ENCODE measurements at regions not wholly inside any gene's neighbourhood (a gene's known extent, or its start where the extent isn't known, plus 50 kb on each side); places are given as distances from the start of the nearest gene placed in this dataset.

DNA sequence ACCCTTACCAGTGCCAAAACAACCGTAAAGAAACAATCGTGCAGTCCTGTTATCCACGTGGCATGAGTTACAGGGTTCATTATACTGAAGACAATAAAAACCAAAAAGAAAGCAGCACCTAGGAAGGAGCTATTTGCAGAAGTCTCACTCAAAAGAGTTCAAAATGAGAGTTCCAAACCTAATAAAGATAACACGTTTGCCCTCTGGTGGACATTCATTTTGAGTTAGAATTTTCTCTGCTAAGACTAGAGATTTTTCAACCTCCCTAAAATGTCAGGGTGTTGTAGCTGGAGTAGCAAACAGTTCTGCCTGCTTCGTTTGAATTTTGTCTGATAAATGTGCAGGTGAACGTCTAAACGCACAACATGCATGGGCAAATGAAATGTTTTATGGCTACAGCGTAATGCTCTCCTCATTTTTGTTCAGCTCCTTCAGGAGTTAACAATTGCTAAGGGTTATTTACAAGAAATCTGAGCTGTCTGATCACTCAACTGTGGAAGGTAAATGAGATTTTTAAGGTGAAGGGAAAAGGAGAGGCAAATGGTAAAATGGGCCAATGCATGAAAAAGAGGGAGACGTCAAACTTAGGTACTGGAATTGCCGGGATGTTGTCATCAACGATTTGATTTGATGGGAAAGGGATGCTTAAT, 1067.9 kb upstream of the EEF2KMT start:
- no peak overlapping the region for H4K91ac ChIP-seq (ENCODE audit: low read depth, low read length)
- no peak overlapping the region for H4K8ac ChIP-seq (ENCODE audit: low read depth, low read length)
- no peaks in the 10 kb centered on the region for H3K79me1 ChIP-seq (ENCODE audit: low read length)
- H3K4me3 ChIP-seq (ENCODE audit: low read depth, low read length), result no peak overlapping the region
- no peaks in the 10 kb centered on the region for H3K4me1 ChIP-seq (ENCODE audit: control insufficient read depth in 1 of 2, insufficient read depth in 2 of 2, low read length in 2 of 2)
- no peak for DNase-seq
- H2BK5ac ChIP-seq (ENCODE audit: low read depth, low read length, poor library complexity), result no peak overlapping the region
- no peak overlapping the region for H3K23ac ChIP-seq (ENCODE audit: low read length)
- no peak overlapping the region for H3K27ac ChIP-seq (ENCODE audit: low read depth, low read length)
- peaks cover under 1% of the 10 kb centered on the region for H3K9me3 ChIP-seq (ENCODE audit: insufficient read depth, low read depth, low read length)
- no peak overlapping the region for H2AK5ac ChIP-seq (ENCODE audit: low read length)
- H3K9ac ChIP-seq (ENCODE audit: low read length), result no peak overlapping the region
- H3K14ac ChIP-seq (ENCODE audit: low read length), result no peak overlapping the region
- no peak overlapping the region for H2BK120ac ChIP-seq (ENCODE audit: insufficient read depth, low read length, poor library complexity)
- no peaks in the 10 kb centered on the region for H3K27me3 ChIP-seq (ENCODE audit: insufficient read depth, low read length)
- H3K36me3 ChIP-seq (ENCODE audit: control insufficient read depth in 1 of 2, insufficient read depth in 2 of 2, low read length in 2 of 2), result no peaks in the 10 kb centered on the region
- no peak overlapping the region for H3K18ac ChIP-seq (ENCODE audit: low read length)
- H2AFZ ChIP-seq (ENCODE audit: insufficient read depth, low read length, poor library complexity), result no peak overlapping the region
- H3K79me2 ChIP-seq (ENCODE audit: control insufficient read depth, insufficient read depth, low read length, poor library complexity), result no peaks in the 10 kb centered on the region
- H2BK12ac ChIP-seq (ENCODE audit: low read length), result no peak overlapping the region
- no CpG with 5 or more reads among the region's 11 CpGs for WGBS (ENCODE audit: extremely low coverage, insufficient coverage, insufficient read length)
- no peak overlapping the region for H3K4ac ChIP-seq (ENCODE audit: low read depth, low read length)
- no peak overlapping the region for H4K12ac ChIP-seq (ENCODE audit: low read depth, low read length)
- H3K4me2 ChIP-seq (ENCODE audit: low read length), result no peak overlapping the region

GRCh38 chr16:6160871-6161270, 1063.3 kb upstream of the EEF2KMT start:
- no peak overlapping the region for H4K12ac ChIP-seq (ENCODE audit: low read depth, low read length)
- no peak overlapping the region for H3K4ac ChIP-seq (ENCODE audit: low read depth, low read length)
- no peak overlapping the region for H3K9ac ChIP-seq (ENCODE audit: low read length)
- no peak overlapping the region for H2BK120ac ChIP-seq (ENCODE audit: insufficient read depth, low read length, poor library complexity)
- peaks cover 2% of the 10 kb centered on the region for H3K9me3 ChIP-seq (ENCODE audit: insufficient read depth, low read depth, low read length)
- H4K91ac ChIP-seq (ENCODE audit: low read depth, low read length), result no peak overlapping the region
- H3K4me1 ChIP-seq (ENCODE audit: control insufficient read depth in 1 of 2, insufficient read depth in 2 of 2, low read length in 2 of 2), result no peaks in the 10 kb centered on the region
- no CpG with 5 or more reads among the region's 10 CpGs for WGBS (ENCODE audit: extremely low coverage, insufficient coverage, insufficient read length)
- H3K79me1 ChIP-seq (ENCODE audit: low read length), result no peaks in the 10 kb centered on the region
- H3K4me2 ChIP-seq (ENCODE audit: low read length), result no peak overlapping the region
- H2BK12ac ChIP-seq (ENCODE audit: low read length), result no peak overlapping the region
- H3K14ac ChIP-seq (ENCODE audit: low read length), result no peak overlapping the region
- H3K18ac ChIP-seq (ENCODE audit: low read length), result no peak overlapping the region
- H2AFZ ChIP-seq (ENCODE audit: insufficient read depth, low read length, poor library complexity), result no peak overlapping the region
- H2BK5ac ChIP-seq (ENCODE audit: low read depth, low read length, poor library complexity), result no peak overlapping the region
- H3K27ac ChIP-seq (ENCODE audit: low read depth, low read length), result no peak overlapping the region
- no peak for DNase-seq
- H3K4me3 ChIP-seq (ENCODE audit: low read depth, low read length), result no peak overlapping the region
- no peaks in the 10 kb centered on the region for H3K27me3 ChIP-seq (ENCODE audit: insufficient read depth, low read length)
- no peaks in the 10 kb centered on the region for H3K36me3 ChIP-seq (ENCODE audit: control insufficient read depth in 1 of 2, insufficient read depth in 2 of 2, low read length in 2 of 2)
- H3K23ac ChIP-seq (ENCODE audit: low read length), result no peak overlapping the region
- H3K79me2 ChIP-seq (ENCODE audit: control insufficient read depth, insufficient read depth, low read length, poor library complexity), result no peaks in the 10 kb centered on the region
- H4K8ac ChIP-seq (ENCODE audit: low read depth, low read length), result no peak overlapping the region
- H2AK5ac ChIP-seq (ENCODE audit: low read length), result no peak overlapping the region

- Histone ChIP-seq H3K27me3 (ENCODE audit: insufficient read depth, low read length) (no peaks in the 10 kb centered on the region), H4K12ac (ENCODE audit: low read depth, low read length) (no peak overlapping the region), H2AFZ (ENCODE audit: insufficient read depth, low read length, poor library complexity) (no peak overlapping the region), H3K27ac (ENCODE audit: low read depth, low read length) (no peak overlapping the region), H3K4me2 (ENCODE audit: low read length) (no peak overlapping the region), H4K8ac (ENCODE audit: low read depth, low read length) (no peak overlapping the region), H3K4me3 (ENCODE audit: low read depth, low read length) (no peak overlapping the region), H3K79me2 (ENCODE audit: control insufficient read depth, insufficient read depth, low read length, poor library complexity) (no peaks in the 10 kb centered on the region), H4K91ac (ENCODE audit: low read depth, low read length) (no peak overlapping the region), H3K18ac (ENCODE audit: low read length) (no peak overlapping the region), H3K14ac (ENCODE audit: low read length) (no peak overlapping the region), H3K9me3 (ENCODE audit: insufficient read depth, low read depth, low read length) (peaks cover 2% of the 10 kb centered on the region), H2AK5ac (ENCODE audit: low read length) (no peak overlapping the region), H3K23ac (ENCODE audit: low read length) (no peak overlapping the region), H3K79me1 (ENCODE audit: low read length) (no peaks in the 10 kb centered on the region), H3K4me1 (ENCODE audit: control insufficient read depth in 1 of 2, insufficient read depth in 2 of 2, low read length in 2 of 2) (no peaks in the 10 kb centered on the region), H3K36me3 (ENCODE audit: control insufficient read depth in 1 of 2, insufficient read depth in 2 of 2, low read length in 2 of 2) (no peaks in the 10 kb centered on the region), H3K9ac (ENCODE audit: low read length) (no peak overlapping the region), H3K4ac (ENCODE audit: low read depth, low read length) (no peak overlapping the region), H2BK5ac (ENCODE audit: low read depth, low read length, poor library complexity) (no peak overlapping the region), H2BK12ac (ENCODE audit: low read length) (no peak overlapping the region), H2BK120ac (ENCODE audit: insufficient read depth, low read length, poor library complexity) (no peak overlapping the region)
- no peak for DNase-seq
- WGBS (ENCODE audit: extremely low coverage, insufficient coverage, insufficient read length), result no CpG with 5 or more reads among the region's 3 CpGs
These were observed 1062.7 kb upstream of the EEF2KMT start for GRCh38 chr16:6160303-6160702.

DNA sequence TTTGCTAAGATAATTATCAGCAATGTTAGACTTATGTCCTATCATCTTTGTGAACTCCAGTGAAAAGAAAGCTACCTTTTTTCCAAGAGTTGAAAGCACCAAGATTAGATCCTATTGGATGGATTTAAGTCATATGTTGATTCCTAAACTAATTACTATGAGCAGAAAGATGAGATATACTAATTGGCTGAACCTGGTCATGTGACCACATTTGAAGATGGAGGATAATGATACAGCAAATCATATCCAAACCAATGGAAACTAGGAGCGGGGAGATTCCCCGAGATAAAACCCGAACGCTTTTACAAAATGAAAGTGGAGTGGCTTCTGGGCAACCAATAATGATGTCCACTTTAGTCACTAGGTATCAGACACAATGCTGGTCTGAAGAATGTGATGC, 1060.2 kb upstream of the EEF2KMT start:
- no peak overlapping the region for H3K9ac ChIP-seq (ENCODE audit: low read length)
- no peak overlapping the region for H3K4me2 ChIP-seq (ENCODE audit: low read length)
- no CpG with 5 or more reads among the region's 4 CpGs for WGBS (ENCODE audit: extremely low coverage, insufficient coverage, insufficient read length)
- H3K79me2 ChIP-seq (ENCODE audit: control insufficient read depth, insufficient read depth, low read length, poor library complexity), result no peaks in the 10 kb centered on the region
- H3K4ac ChIP-seq (ENCODE audit: low read depth, low read length), result no peak overlapping the region
- H3K4me1 ChIP-seq (ENCODE audit: control insufficient read depth in 1 of 2, insufficient read depth in 2 of 2, low read length in 2 of 2), result no peaks in the 10 kb centered on the region
- H2BK120ac ChIP-seq (ENCODE audit: insufficient read depth, low read length, poor library complexity), result no peak overlapping the region
- H3K27ac ChIP-seq (ENCODE audit: low read depth, low read length), result no peak overlapping the region
- H4K91ac ChIP-seq (ENCODE audit: low read depth, low read length), result no peak overlapping the region
- H3K4me3 ChIP-seq (ENCODE audit: low read depth, low read length), result no peak overlapping the region
- no peak overlapping the region for H2BK5ac ChIP-seq (ENCODE audit: low read depth, low read length, poor library complexity)
- H3K18ac ChIP-seq (ENCODE audit: low read length), result no peak overlapping the region
- H2AK5ac ChIP-seq (ENCODE audit: low read length), result no peak overlapping the region
- peaks cover 2% of the 10 kb centered on the region for H3K9me3 ChIP-seq (ENCODE audit: insufficient read depth, low read depth, low read length)
- no peaks in the 10 kb centered on the region for H3K36me3 ChIP-seq (ENCODE audit: control insufficient read depth in 1 of 2, insufficient read depth in 2 of 2, low read length in 2 of 2)
- no peak overlapping the region for H3K14ac ChIP-seq (ENCODE audit: low read length)
- no peak overlapping the region for H4K8ac ChIP-seq (ENCODE audit: low read depth, low read length)
- no peak for DNase-seq
- no peak overlapping the region for H2AFZ ChIP-seq (ENCODE audit: insufficient read depth, low read length, poor library complexity)
- no peak overlapping the region for H4K12ac ChIP-seq (ENCODE audit: low read depth, low read length)
- H3K79me1 ChIP-seq (ENCODE audit: low read length), result no peaks in the 10 kb centered on the region
- H3K27me3 ChIP-seq (ENCODE audit: insufficient read depth, low read length), result no peaks in the 10 kb centered on the region
- no peak overlapping the region for H3K23ac ChIP-seq (ENCODE audit: low read length)
- no peak overlapping the region for H2BK12ac ChIP-seq (ENCODE audit: low read length)
